Naive thymus-derived CD8-positive, alpha-beta T cell (primary cell): ENCODE measurements at regions not wholly inside any gene's neighbourhood (a gene's known extent, or its start where the extent isn't known, plus 50 kb on each side); places are given as distances from the start of the nearest gene placed in this dataset.
"Not testable (repeated sequence)": the region's sequence is repeated elsewhere in the genome, so short reads cannot be mapped to it uniquely, and the experiment has no call there.

Experiments
- ATAC-seq, 2 donors: fragments of 150-1000 bp; cut with Tn5 transposase in 1 of 2; sonication (Bioruptor Pico), chemical (Tn5 transposase) in 1 of 2; 1 replicate in 1 of 2; 2 replicates in 1 of 2; pipeline ENCODE4 v1.10.0; 2021; ENCODE audit warnings: mild to moderate bottlenecking in 2 of 2, moderate library complexity in 2 of 2
- POLR2A ChIA-PET: fragments of 350-600 bp; sonication (Branson Sonifier 250); formaldehyde crosslinking; loops from one replicate; lab custom pipeline; 2021; ENCODE audit warnings: antibody characterized with exemption; lab: Charles Lee
- DNase-seq, 10 donors: peaks; one replicate each; pipeline versions ENCODE4 v3.0.0 to v3.0.0-alpha.2; 2020 to 2022
- H3K27ac Mint-ChIP-seq, 10 donors: one replicate each; pipeline ENCODE4 v1.8.0; 2020 to 2022; ENCODE audit warnings: mild to moderate bottlenecking in 10 of 10, mixed read lengths in 10 of 10, moderate library complexity in 4 of 10, inconsistent platforms in 1 of 10
- H3K27me3 Mint-ChIP-seq, 5 donors: one replicate each; pipeline ENCODE4 v1.8.0; 2021 to 2022; ENCODE audit warnings: mixed read lengths in 5 of 5
- H3K36me3 Mint-ChIP-seq, 3 donors: one replicate each; pipeline ENCODE4 v1.8.0; 2020 to 2022; ENCODE audit warnings: mixed read lengths in 3 of 3, mild to moderate bottlenecking in 2 of 3, inconsistent platforms in 1 of 3
- H3K4me1 Mint-ChIP-seq, 4 donors: one replicate each; pipeline ENCODE4 v1.8.0; 2021 to 2022; ENCODE audit warnings: mixed read lengths in 4 of 4
- H3K4me3 Mint-ChIP-seq, 10 donors: one replicate each; pipeline ENCODE4 v1.8.0; 2020 to 2022; ENCODE audit warnings: mild to moderate bottlenecking in 10 of 10, mixed read lengths in 10 of 10, moderate library complexity in 6 of 10, inconsistent platforms in 1 of 10
- H3K9me3 Mint-ChIP-seq, 9 donors: one replicate each; pipeline ENCODE4 v1.8.0; 2020 to 2022; ENCODE audit warnings: mixed read lengths in 9 of 9, mild to moderate bottlenecking in 3 of 9, inconsistent platforms in 1 of 9, moderate library complexity in 1 of 9

DNA sequence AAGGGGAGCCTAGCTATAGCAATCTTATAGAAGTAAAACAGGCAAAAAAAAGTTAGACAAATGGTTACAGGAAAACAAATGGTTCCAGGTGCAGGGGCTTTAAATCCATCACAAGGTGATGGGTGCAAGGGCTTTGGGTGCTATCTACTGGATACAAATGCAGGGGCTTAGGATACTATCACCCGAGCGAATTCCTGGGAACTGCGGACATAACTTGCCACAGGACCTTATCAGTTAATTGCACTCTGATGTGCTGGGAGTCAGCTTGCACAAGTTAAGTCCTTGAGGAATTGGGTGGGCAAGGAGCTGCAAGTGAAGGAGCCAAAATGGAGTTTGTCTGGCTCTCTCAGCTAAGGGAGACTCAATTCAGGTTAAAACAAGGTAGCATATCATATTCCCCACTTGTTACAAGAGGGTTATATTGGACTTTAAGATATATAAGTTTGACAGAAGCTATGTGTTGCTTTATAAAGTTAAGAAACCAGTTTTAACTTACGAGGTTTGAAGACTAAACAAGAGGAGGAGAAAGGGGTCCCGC, 115.0 kb upstream of the PZP start:
- H3K36me3 Mint-ChIP-seq: no peaks in the 10 kb centered on the region
- DNase-seq: no peak
- no peak overlapping the region for H3K27ac Mint-ChIP-seq
- H3K4me3 Mint-ChIP-seq: no peak overlapping the region
- H3K9me3 Mint-ChIP-seq: no peaks in the 10 kb centered on the region
- peaks cover 14 to 25% (median 20%) of the 10 kb centered on the region in 4 donors for H3K4me1 Mint-ChIP-seq
- POLR2A ChIA-PET: no interaction called here
- no peak for ATAC-seq
- no peaks in the 10 kb centered on the region for H3K27me3 Mint-ChIP-seq

DNA sequence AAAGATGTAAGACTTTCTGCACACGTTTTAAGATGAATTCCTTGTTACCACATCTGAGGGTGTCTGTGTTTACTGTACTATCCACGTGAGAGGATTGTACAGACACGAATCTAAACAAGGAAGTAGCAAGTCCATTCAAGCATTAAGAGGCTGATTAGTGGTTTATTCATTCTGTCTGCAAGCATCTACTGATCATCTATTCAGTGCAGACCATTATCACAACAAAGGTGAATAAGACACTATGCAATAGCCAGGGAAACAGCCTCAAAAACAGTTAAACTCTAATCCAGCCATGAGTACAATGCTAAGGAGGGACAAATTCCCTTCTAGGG, 111.6 kb upstream of the PZP start:
- Mint-ChIP-seq H3K36me3 (no peaks in the 10 kb centered on the region), H3K4me3 (no peak overlapping the region), H3K4me1 (peaks cover 0 to 10% (median 4%) of the 10 kb centered on the region in 4 donors), H3K27me3 (no peaks in the 10 kb centered on the region), H3K9me3 (no peaks in the 10 kb centered on the region), H3K27ac (no peak overlapping the region)
- no peak for DNase-seq
- ATAC-seq: no peak
- POLR2A ChIA-PET: no interaction called here

DNA sequence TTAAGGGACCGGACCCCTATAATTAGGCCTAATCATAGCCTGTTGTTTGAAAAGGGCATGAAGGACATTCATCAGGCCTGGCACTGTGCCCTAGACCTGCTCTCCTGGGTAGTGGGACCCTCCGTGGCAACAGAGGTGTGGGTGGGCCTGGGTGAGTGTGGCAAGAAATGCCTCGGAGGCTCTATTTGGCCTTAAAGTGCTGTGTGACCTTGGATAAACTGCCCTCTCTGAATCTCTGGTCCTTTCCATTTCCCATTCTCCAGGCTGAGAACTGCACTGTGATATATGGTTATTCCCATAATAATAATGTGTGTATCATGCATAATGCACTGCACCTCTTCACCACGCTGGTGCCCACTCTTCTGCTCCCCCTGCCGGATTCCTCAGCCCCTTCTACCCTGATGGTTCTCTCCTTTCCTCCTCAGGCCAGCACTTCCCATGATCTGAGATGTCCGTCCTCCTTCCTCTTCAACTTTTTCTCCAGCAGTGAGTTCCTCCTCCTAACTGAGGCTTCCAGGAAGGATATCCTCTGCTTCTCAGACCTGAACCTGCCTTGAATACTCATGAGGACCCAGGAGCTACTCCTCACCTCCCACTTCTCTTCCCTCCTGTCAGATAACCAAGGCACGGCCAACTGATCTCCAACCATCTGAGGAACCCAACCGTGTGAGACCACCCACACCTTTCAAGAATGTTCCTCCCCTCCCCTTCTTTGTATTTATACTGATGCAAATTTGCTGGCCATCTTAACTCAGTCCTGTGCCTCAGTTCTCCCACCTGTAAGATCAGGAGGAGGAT, 111.0 kb upstream of the PZP start:
- POLR2A ChIA-PET: no interaction called here
- no peaks in the 10 kb centered on the region for H3K36me3 Mint-ChIP-seq
- no peak overlapping the region for H3K4me3 Mint-ChIP-seq
- ATAC-seq (peak in 1 of 2 donors; percentile 40), DNase-seq (no peak)
- peaks cover 0 to 10% (median 4%) of the 10 kb centered on the region in 4 donors for H3K4me1 Mint-ChIP-seq
- H3K27ac Mint-ChIP-seq: peak overlapping the region in 1 of 10 donors; percentile 35
- no peaks in the 10 kb centered on the region for H3K27me3 Mint-ChIP-seq
- no peaks in the 10 kb centered on the region for H3K9me3 Mint-ChIP-seq

DNA sequence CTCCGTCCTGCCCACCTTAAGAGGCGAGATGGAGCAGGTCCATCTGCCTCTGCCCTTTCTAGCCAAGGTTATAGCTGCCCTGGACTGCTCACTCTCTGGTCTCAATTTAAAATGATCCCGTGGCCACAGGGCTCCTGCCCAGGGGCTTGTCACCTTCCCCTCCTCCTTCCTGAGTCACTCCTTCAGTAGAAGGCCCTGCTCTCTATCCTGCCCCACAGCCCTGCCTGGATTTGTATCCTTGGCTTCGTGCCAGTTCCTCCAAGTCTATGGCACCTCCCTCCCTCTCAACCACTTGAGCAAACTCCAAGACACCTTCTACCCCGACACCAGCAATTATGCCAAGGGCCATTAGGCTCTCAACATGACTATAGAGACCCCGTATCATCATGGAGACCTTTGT, 105.3 kb upstream of the PZP start:
- H3K4me3 Mint-ChIP-seq, H3K4me1 Mint-ChIP-seq, ATAC-seq, POLR2A ChIA-PET, DNase-seq, H3K36me3 Mint-ChIP-seq, H3K27ac Mint-ChIP-seq, H3K9me3 Mint-ChIP-seq, H3K27me3 Mint-ChIP-seq: not testable (repeated sequence)

DNA sequence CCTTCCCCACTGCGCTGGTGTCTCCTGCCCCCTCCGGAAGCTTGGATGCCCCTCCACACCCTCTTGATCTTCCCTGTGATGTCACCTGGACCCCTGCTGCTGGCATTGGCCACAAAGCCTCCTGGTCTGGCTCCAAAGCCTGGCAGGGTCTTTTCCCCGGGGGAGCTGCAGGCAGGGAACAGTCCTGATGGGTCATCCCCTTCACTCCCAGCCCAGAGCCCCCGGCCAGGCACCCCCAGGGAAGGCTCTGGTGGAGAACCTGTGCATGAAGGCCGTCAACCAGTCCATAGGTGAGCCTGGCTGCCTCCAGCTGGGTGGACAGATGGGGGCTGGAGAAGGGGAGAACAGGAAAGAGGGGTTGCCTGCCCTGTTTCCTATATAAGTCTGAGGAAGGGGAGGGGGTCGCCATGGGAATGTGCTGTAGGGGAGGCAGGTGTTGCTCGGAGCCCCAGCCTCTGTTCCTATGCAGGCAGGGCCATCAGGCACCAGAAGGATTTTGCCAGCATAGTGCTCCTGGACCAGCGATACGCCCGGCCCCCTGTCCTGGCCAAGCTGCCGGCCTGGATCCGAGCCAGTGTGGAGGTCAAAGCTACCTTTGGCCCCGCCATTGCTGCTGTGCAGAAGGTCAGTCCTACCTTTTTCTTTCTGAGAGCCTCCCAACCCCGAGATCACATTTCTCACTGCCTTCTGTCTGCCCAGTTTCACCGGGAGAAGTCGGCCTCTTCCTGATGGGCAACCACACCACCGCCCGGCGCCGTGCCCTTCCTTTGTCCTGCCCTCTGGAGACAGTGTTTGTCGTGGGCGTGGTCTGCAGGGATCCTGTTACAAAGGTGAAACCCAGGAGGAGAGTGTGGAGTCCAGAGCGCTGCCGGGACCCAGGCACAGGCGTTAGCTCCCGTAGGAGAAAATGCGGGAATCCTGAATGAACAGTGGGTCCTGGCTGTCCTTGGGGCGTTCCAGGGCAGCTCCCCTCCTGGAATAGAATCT, 104.5 kb upstream of the PZP start:
- H3K4me3 Mint-ChIP-seq, H3K36me3 Mint-ChIP-seq, H3K27ac Mint-ChIP-seq, H3K27me3 Mint-ChIP-seq, DNase-seq, ATAC-seq, H3K9me3 Mint-ChIP-seq, H3K4me1 Mint-ChIP-seq, POLR2A ChIA-PET: not testable (repeated sequence)

DNA sequence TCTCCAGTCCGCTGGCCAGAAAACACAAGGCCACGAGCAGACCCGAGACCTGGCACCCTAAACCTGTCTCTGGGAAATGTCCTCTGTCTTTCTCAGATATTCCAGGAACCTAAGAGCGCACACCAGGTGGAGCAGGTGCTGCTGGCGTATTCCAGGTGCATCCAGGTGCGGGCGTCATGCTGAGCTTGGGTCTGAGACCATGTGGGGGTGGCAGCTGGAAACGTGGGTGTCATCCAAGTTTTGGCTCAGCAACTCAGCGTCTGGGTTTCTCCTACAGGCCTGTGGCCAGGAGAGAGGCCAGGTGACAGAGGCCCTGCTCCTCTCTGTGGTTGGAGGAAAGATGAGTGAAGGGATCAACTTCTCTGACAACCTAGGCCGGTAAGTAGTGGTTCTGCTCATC, 103.3 kb upstream of the PZP start:
- H3K27me3 Mint-ChIP-seq, H3K9me3 Mint-ChIP-seq, H3K4me3 Mint-ChIP-seq, POLR2A ChIA-PET, H3K4me1 Mint-ChIP-seq, H3K27ac Mint-ChIP-seq, ATAC-seq, DNase-seq, H3K36me3 Mint-ChIP-seq: not testable (repeated sequence)

DNA sequence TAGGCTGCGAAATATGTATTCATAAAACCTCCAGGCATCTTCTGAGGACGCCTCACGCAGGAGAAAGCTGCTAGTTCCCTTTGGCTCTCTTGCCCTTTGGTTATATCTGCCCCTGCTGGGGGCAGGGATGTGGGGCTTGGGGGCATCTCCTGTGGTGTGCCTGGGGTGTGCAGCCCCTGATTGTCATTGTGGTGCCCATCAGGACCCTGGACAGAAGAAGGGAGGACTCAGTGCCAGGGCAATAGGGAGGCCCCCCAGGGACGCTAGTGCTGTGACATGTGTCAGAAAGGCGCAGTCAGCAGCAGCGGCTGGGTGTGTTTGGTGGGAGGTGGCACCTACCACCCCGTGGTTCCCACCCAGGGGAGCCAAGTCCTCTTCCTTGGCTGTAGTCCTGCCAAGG, 102.5 kb upstream of the PZP start:
- POLR2A ChIA-PET, H3K36me3 Mint-ChIP-seq, H3K4me3 Mint-ChIP-seq, ATAC-seq, H3K27me3 Mint-ChIP-seq, DNase-seq, H3K9me3 Mint-ChIP-seq, H3K27ac Mint-ChIP-seq, H3K4me1 Mint-ChIP-seq: not testable (repeated sequence)

DNA sequence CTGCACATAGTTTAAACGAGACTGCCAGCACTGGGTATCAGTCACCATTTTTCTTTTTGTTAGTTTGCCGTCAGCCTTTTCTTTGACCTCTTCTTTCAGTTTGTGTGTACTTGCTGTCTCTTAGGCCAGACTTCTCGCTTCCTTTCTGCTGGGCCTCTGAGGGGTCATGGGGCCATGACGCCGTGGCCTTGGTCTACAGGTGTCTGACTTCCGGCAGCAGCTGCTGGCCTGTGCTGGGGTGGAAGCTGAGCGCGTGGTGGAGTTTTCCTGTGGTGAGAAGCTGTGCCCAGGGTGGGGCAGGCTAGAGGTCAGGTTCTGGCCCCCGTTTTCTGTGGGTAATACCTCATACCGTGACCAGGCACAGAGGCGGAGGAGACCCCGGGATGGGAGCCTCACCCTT, 101.6 kb upstream of the PZP start:
- H3K27ac Mint-ChIP-seq: peak overlapping the region in 1 of 10 donors; percentile 13

DNA sequence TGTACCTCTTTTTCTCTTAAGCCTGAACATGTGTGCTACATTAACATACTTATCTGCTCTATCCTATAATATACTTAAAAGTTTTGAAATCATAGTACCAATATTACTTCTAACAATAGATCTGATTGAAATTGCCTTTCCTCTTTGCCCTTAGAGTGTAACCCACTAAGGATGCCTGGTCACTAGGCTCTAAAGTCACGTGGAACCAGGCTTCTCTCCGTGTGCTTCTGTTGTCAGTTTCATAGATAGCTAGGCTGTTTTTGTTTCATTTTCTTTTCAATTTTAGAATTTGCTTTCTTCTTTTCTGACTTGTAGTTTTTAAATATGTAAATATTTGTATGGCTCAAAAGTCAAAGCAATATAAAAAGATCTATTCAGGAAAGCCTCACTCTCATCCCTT, 100.5 kb upstream of the PZP start:
- H3K27me3 Mint-ChIP-seq, H3K4me1 Mint-ChIP-seq, H3K27ac Mint-ChIP-seq, DNase-seq, H3K36me3 Mint-ChIP-seq, POLR2A ChIA-PET, H3K4me3 Mint-ChIP-seq, ATAC-seq, H3K9me3 Mint-ChIP-seq: not testable (repeated sequence)

More for the DNA sequence above, 101.6 kb upstream of the PZP start:
- DNase-seq, H3K4me3 Mint-ChIP-seq, H3K9me3 Mint-ChIP-seq, POLR2A ChIA-PET, H3K27me3 Mint-ChIP-seq, ATAC-seq, H3K36me3 Mint-ChIP-seq, H3K4me1 Mint-ChIP-seq: not testable (repeated sequence)

DNA sequence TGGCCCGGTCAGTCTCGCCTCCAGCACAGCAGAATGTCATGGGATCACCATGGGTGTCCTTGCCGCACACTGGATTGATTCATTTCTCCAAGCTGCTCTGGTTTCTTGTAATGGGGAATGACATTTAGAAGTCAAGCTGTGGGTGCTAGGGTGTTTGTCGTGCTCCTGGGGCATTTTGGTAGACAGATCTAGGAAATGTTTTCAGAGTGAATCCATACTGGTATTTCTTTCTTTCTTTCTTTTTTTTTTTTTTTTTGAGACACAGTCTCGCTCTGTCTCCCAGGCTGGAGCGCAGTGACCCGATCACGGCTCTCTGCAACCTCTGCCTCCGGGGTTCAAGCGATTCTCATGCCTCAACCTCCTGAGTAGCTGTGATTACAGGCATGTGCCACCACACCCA, 100.0 kb upstream of the PZP start:
- H3K4me3 Mint-ChIP-seq, DNase-seq, H3K9me3 Mint-ChIP-seq, H3K27ac Mint-ChIP-seq, H3K36me3 Mint-ChIP-seq, POLR2A ChIA-PET, H3K27me3 Mint-ChIP-seq, H3K4me1 Mint-ChIP-seq, ATAC-seq: not testable (repeated sequence)

DNA sequence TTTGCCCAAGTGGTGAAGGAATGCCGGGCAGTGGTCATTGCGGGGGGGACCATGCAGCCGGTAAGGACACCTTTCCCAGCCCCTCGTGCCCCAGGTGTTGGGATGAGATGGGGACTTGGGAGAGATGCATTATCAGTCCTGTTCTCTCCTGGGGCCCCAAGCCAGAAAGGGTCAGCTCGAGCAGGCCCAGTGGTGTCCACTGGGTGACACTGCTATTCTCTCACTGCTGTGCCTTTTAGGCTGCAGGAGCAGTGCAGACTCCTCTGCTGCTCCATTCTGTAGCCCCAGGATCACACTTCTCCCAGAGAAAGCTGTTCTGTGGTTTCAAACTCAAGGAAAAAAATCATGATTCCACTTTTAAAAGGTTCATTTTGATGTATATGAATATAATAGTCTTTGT, 99.1 kb upstream of the PZP start:
- ATAC-seq, H3K27ac Mint-ChIP-seq, H3K4me3 Mint-ChIP-seq, DNase-seq, H3K4me1 Mint-ChIP-seq, H3K9me3 Mint-ChIP-seq, H3K27me3 Mint-ChIP-seq, POLR2A ChIA-PET, H3K36me3 Mint-ChIP-seq: not testable (repeated sequence)

DNA sequence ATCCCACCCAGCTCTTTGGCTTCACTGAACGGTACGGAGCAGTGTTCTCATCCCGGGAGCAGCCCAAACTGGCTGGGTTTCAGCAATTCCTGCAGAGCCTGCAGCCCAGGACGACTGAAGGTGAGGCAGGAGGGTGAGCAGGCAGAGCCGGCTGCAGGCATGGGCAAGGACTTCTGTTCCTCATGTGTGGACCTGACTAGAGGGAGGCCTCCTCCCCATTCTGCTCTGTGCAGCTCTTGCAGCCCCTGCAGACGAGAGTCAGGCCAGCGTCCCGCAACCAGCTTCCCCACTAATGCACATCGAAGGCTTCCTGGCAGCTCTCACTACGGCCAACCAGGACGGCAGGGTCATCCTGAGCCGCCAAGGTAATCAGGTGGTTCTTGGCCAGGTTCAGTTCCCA, 97.8 kb upstream of the PZP start:
- H3K4me1 Mint-ChIP-seq, H3K4me3 Mint-ChIP-seq, H3K9me3 Mint-ChIP-seq, H3K27ac Mint-ChIP-seq, DNase-seq, POLR2A ChIA-PET, H3K27me3 Mint-ChIP-seq, H3K36me3 Mint-ChIP-seq, ATAC-seq: not testable (repeated sequence)

DNA sequence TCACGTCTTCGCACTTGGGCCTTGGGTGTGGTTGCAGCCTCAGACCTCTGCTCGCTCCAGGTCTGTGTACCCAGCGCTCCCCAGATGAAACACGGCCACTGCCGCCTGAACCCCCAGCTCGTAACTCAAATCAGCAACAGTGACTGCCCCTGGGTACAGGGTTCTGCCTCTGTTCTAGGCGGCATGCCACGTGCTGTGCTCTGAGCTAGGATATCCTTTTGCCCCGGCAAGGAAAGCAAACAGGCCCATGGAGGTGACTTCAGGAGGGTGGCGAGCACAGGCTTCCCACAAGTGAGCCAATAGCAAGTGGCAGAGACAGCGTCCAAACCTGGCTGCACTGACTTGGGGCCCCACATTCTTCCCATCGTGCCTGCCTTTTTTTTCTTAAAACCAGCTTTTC, 96.3 kb upstream of the PZP start:
- H3K36me3 Mint-ChIP-seq, H3K4me3 Mint-ChIP-seq, H3K27me3 Mint-ChIP-seq, H3K27ac Mint-ChIP-seq, H3K4me1 Mint-ChIP-seq, H3K9me3 Mint-ChIP-seq, ATAC-seq, DNase-seq, POLR2A ChIA-PET: not testable (repeated sequence)
